CD14-positive monocyte (primary cell): ENCODE measurements at regions not wholly inside any gene's neighbourhood (a gene's known extent, or its start where the extent isn't known, plus 50 kb on each side); places are given as distances from the start of the nearest gene placed in this dataset.

Experiments used
- DNase-seq, 3 donors: peaks; one replicate each; pipeline ENCODE4 v3.0.0-alpha.2; 2011 to 2022
- H2AFZ ChIP-seq: 2 replicates; pipeline ENCODE4 v1.6.0; 2012; ENCODE audit warnings: mild to moderate bottlenecking, low read depth, low read length, inconsistent platforms; ENCODE audit not compliant: insufficient read depth, poor library complexity, severe bottlenecking
- H3K27ac ChIP-seq, 2 donors: 1 replicate in 1 of 2; 2 replicates in 1 of 2; pipeline ENCODE4 v1.5.1; 2012 to 2013; ENCODE audit warnings: low read length in 2 of 2, control low read depth in 1 of 2, inconsistent platforms in 1 of 2, low read depth in 1 of 2, mild to moderate bottlenecking in 1 of 2
- H3K27me3 ChIP-seq, 2 donors: one replicate each; pipeline versions ENCODE4 v1.6.0 to v1.6.1; 2011 to 2013; ENCODE audit warnings: low read length in 2 of 2; ENCODE audit not compliant: control insufficient read depth in 2 of 2, insufficient read depth in 2 of 2
- H3K36me3 ChIP-seq, 2 donors: replicated peaks in 1 of 2; 1 replicate in 1 of 2; 2 replicates in 1 of 2; pipeline versions ENCODE4 v1.5.1 to v1.6.1; 2012 to 2013; ENCODE audit warnings: low read length in 2 of 2, control low read depth in 1 of 2, inconsistent platforms in 1 of 2, mild to moderate bottlenecking in 1 of 2; ENCODE audit not compliant: insufficient read depth in 2 of 2, control insufficient read depth in 1 of 2
- H3K4me1 ChIP-seq, 2 donors: 1 replicate in 1 of 2; 2 replicates in 1 of 2; pipeline versions ENCODE4 v1.5.1 to v1.6.1; 2012 to 2013; ENCODE audit warnings: low read length in 2 of 2, control low read depth in 1 of 2, inconsistent platforms in 1 of 2, mild to moderate bottlenecking in 1 of 2, moderate library complexity in 1 of 2; ENCODE audit not compliant: insufficient read depth in 2 of 2, control insufficient read depth in 1 of 2
- H3K4me2 ChIP-seq: replicated peaks from 2 replicates; pipeline ENCODE3; 2012; ENCODE audit warnings: low read length, moderate library complexity, mild to moderate bottlenecking; ENCODE audit not compliant: poor library complexity, severe bottlenecking; ENCODE audit errors: extremely low read depth
- H3K4me3 ChIP-seq, 3 experiments: fragments of 200-600 bp in 1 of 3; sonication (generic) in 1 of 3; replicated peaks in 1 of 3; 1 replicate in 2 of 3; 2 replicates in 1 of 3; pipeline ENCODE4 v1.5.1; 2011 to 2013; ENCODE audit warnings: low read length in 3 of 3, mild to moderate bottlenecking in 3 of 3, control low read depth in 2 of 3, low read depth in 2 of 3, inconsistent platforms in 1 of 3, moderate library complexity in 1 of 3
- H3K79me2 ChIP-seq: 2 replicates; pipeline ENCODE4 v1.6.0; 2012; ENCODE audit warnings: mild to moderate bottlenecking, control low read depth, inconsistent platforms, low read length, moderate library complexity; ENCODE audit not compliant: insufficient read depth
- H3K9ac ChIP-seq: 2 replicates; pipeline ENCODE4 v1.6.0; 2017; ENCODE audit warnings: low read length, mild to moderate bottlenecking; ENCODE audit not compliant: insufficient read depth, poor library complexity, severe bottlenecking
- H3K9me3 ChIP-seq, 2 donors: replicated peaks in 1 of 2; 1 replicate in 1 of 2; 2 replicates in 1 of 2; pipeline versions ENCODE4 v1.5.1 to v1.6.1; 2012 to 2013; ENCODE audit warnings: low read length in 2 of 2, control low read depth in 1 of 2; ENCODE audit not compliant: control insufficient read depth in 1 of 2, insufficient read depth in 1 of 2
- H4K20me1 ChIP-seq: 2 replicates; pipeline ENCODE4 v1.6.0; 2012; ENCODE audit warnings: mild to moderate bottlenecking, low read length, control low read depth, moderate library complexity; ENCODE audit not compliant: insufficient read depth
- H3K27ac Mint-ChIP-seq, 7 donors: one replicate each; pipeline ENCODE4 v1.8.0; 2020; ENCODE audit warnings: mild to moderate bottlenecking in 7 of 7, mixed read lengths in 7 of 7, moderate library complexity in 6 of 7, inconsistent platforms in 2 of 7
- H3K27me3 Mint-ChIP-seq, 3 donors: one replicate each; pipeline ENCODE4 v1.8.0; 2021 to 2022; ENCODE audit warnings: low read depth in 3 of 3, mild to moderate bottlenecking in 3 of 3, mixed read lengths in 3 of 3, moderate library complexity in 3 of 3, inconsistent platforms in 1 of 3
- H3K36me3 Mint-ChIP-seq, 2 donors: one replicate each; pipeline ENCODE4 v1.8.0; 2020; ENCODE audit warnings: mixed read lengths in 2 of 2, inconsistent platforms in 1 of 2, mild to moderate bottlenecking in 1 of 2
- H3K4me1 Mint-ChIP-seq: one replicate; pipeline ENCODE4 v1.8.0; 2020; ENCODE audit warnings: mild to moderate bottlenecking, mixed read lengths
- H3K4me3 Mint-ChIP-seq, 2 donors: one replicate each; pipeline ENCODE4 v1.8.0; 2020; ENCODE audit warnings: mild to moderate bottlenecking in 2 of 2, mixed read lengths in 2 of 2, moderate library complexity in 1 of 2
- H3K9me3 Mint-ChIP-seq, 7 donors: one replicate each; pipeline ENCODE4 v1.8.0; 2020 to 2022; ENCODE audit warnings: mixed read lengths in 7 of 7, mild to moderate bottlenecking in 6 of 7, moderate library complexity in 6 of 7, inconsistent platforms in 2 of 7
- WGBS: methylation state at CpG from one replicate; pipeline ENCODE4 v1.1.5; 2013; ENCODE audit warnings: missing lambda C conversion rate; ENCODE audit not compliant: insufficient coverage; 5-methylcytosine and 5-hydroxymethylcytosine counted together
- intact Hi-C, 2 donors: fragments of 100-400 bp; cut with micrococcal nuclease; formaldehyde crosslinking; loops; one replicate each; pipeline versions ENCODE4 v1.15.0 to v1.15.1; 2023
- TF ChIP-seq, protein P1 (sequence below): fragments of 200-600 bp; IDR thresholded peaks from one replicate; pipeline ENCODE4 v1.8.0; 2022; ENCODE audit warnings: antibody characterized with exemption, mild to moderate bottlenecking

GRCh38 chr4:124191329-124191728 is 521.2 kb downstream of the ANKRD50 start:
- Mint-ChIP-seq H3K27ac (no peak overlapping the region), H3K36me3 (no peaks in the 10 kb centered on the region), H3K4me3 (no peak overlapping the region), H3K9me3 (peaks cover 0 to 11% (median 5%) of the 10 kb centered on the region in 7 donors), H3K27me3 (no peaks in the 10 kb centered on the region), H3K4me1 (no peaks in the 10 kb centered on the region)
- TF ChIP-seq, protein P1, sequence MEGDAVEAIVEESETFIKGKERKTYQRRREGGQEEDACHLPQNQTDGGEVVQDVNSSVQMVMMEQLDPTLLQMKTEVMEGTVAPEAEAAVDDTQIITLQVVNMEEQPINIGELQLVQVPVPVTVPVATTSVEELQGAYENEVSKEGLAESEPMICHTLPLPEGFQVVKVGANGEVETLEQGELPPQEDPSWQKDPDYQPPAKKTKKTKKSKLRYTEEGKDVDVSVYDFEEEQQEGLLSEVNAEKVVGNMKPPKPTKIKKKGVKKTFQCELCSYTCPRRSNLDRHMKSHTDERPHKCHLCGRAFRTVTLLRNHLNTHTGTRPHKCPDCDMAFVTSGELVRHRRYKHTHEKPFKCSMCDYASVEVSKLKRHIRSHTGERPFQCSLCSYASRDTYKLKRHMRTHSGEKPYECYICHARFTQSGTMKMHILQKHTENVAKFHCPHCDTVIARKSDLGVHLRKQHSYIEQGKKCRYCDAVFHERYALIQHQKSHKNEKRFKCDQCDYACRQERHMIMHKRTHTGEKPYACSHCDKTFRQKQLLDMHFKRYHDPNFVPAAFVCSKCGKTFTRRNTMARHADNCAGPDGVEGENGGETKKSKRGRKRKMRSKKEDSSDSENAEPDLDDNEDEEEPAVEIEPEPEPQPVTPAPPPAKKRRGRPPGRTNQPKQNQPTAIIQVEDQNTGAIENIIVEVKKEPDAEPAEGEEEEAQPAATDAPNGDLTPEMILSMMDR: no peak
- no peak overlapping the region for H3K9ac ChIP-seq
- no peak overlapping the region for H3K4me2 ChIP-seq
- no peaks in the 10 kb centered on the region for H3K79me2 ChIP-seq
- peaks cover 0 to 5% of the 10 kb centered on the region in 2 donors for H3K9me3 ChIP-seq
- no peak overlapping the region for H3K27ac ChIP-seq
- DNase-seq: no peak
- WGBS: no CpG with 5 or more reads among the region's 1 CpG
- H3K27me3 ChIP-seq: no peaks in the 10 kb centered on the region
- H4K20me1 ChIP-seq: no peaks in the 10 kb centered on the region
- H3K4me1 ChIP-seq: no peaks in the 10 kb centered on the region
- no peak overlapping the region for H3K4me3 ChIP-seq
- no peaks in the 10 kb centered on the region for H3K36me3 ChIP-seq
- no peak overlapping the region for H2AFZ ChIP-seq
- intact Hi-C loops: no loop called here

DNA sequence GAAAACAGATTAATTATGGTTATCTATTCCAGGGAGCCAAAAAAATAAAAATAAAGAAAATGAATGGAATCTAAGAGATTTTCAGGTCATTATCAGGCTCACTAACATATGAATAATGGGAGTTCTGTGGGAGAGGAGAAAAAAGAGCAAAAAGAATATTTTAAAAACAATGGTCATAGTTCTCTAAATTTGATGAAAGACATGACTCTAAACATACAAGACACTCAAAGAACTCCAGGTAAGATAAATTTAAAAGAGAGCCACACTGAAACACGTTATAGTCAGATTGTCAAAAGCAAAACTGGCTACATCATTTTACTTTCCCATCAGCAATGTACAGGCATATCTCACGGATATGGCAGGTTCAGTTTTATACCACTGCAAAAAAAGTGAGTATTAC is 520.0 kb downstream of the ANKRD50 start:
- no peak overlapping the region for H3K27ac Mint-ChIP-seq
- no peak overlapping the region for H3K4me2 ChIP-seq
- H3K9ac ChIP-seq: no peak overlapping the region
- 80% methylated on average over 1 of the region's 2 CpGs for WGBS
- H3K9me3 ChIP-seq: peaks cover 0 to 5% of the 10 kb centered on the region in 2 donors
- H3K9me3 Mint-ChIP-seq: peaks cover 0 to 11% (median 5%) of the 10 kb centered on the region in 7 donors
- intact Hi-C loops: no loop called here
- TF ChIP-seq, protein P1: no peak
- H3K4me3 Mint-ChIP-seq: no peak overlapping the region
- H3K4me3 ChIP-seq: no peak overlapping the region
- H3K36me3 ChIP-seq: no peaks in the 10 kb centered on the region
- H3K27me3 ChIP-seq: no peaks in the 10 kb centered on the region
- H4K20me1 ChIP-seq: no peaks in the 10 kb centered on the region
- no peak overlapping the region for H3K27ac ChIP-seq
- no peaks in the 10 kb centered on the region for H3K27me3 Mint-ChIP-seq
- H3K4me1 ChIP-seq: no peaks in the 10 kb centered on the region
- H2AFZ ChIP-seq: no peak overlapping the region
- no peaks in the 10 kb centered on the region for H3K79me2 ChIP-seq
- H3K4me1 Mint-ChIP-seq: no peaks in the 10 kb centered on the region
- no peaks in the 10 kb centered on the region for H3K36me3 Mint-ChIP-seq
- DNase-seq: no peak
